ENCODE measurements at regions not wholly inside any gene's neighbourhood (a gene's known extent, or its start where the extent isn't known, plus 50 kb on each side); places are given as distances from the start of the nearest gene placed in this dataset.

DNA sequence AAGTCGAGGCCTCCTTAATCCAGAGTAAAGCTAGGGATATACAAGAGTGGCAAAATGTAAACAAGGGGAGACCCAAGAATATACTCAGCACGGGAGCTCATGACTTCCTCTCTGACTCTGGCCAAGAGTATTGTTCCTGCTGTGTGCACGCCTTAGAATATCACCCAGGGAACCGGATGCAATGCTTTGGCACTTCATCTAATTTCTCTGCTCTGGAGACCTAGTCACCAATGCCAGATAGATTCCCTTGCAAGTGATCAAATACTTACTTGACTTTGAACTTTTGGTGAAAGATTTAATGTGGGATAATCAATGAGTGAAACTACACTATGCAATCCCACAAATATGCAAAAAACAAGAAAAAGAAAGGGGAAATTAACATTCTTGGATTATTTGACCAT is 695.5 kb downstream of the INHBA start:
- POLR2A ChIA-PET, result interaction anchor here (0.6 to 0.7 kb wide), 5 partner anchors 9 to 1326 kb away, joined by 3 to 4 read pairs (median 3); no protein-coding TSS in a partner anchor
- no peak overlapping the region for H3K4me2 ChIP-seq (ENCODE audit: low read length)
- H3K79me2 ChIP-seq (ENCODE audit: insufficient read depth, low read depth, low read length), result no peaks in the 10 kb centered on the region
- H3K9me2 ChIP-seq (ENCODE audit: insufficient read depth, low read length), result no peaks in the 10 kb centered on the region
- TF ChIP-seq EZH2phosphoT487 (IDR thresholded peaks at IDR 0.05; ENCODE audit: borderline replicate concordance, low read depth, low read length), result no peak
- TF ChIP-seq, protein P1, sequence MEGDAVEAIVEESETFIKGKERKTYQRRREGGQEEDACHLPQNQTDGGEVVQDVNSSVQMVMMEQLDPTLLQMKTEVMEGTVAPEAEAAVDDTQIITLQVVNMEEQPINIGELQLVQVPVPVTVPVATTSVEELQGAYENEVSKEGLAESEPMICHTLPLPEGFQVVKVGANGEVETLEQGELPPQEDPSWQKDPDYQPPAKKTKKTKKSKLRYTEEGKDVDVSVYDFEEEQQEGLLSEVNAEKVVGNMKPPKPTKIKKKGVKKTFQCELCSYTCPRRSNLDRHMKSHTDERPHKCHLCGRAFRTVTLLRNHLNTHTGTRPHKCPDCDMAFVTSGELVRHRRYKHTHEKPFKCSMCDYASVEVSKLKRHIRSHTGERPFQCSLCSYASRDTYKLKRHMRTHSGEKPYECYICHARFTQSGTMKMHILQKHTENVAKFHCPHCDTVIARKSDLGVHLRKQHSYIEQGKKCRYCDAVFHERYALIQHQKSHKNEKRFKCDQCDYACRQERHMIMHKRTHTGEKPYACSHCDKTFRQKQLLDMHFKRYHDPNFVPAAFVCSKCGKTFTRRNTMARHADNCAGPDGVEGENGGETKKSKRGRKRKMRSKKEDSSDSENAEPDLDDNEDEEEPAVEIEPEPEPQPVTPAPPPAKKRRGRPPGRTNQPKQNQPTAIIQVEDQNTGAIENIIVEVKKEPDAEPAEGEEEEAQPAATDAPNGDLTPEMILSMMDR (conservative IDR thresholded peaks at IDR 0.05; ENCODE audit: low read length), result no peak
- CTCF ChIA-PET (ENCODE audit: unreplicated experiment), result no interaction called here
- H3K36me3 ChIP-seq (ENCODE audit: insufficient read depth, low read length), result no peaks in the 10 kb centered on the region; the same call in 1 of the 2 replicates
- no peak overlapping the region for H3K27ac ChIP-seq (ENCODE audit: low read depth, low read length, poor library complexity, severe bottlenecking)
- no TSS peak for BruUV-seq (replicated peaks)
- H3K9me3 ChIP-seq (ENCODE audit: low read length), result no peaks in the 10 kb centered on the region
- peaks cover 5% of the 10 kb centered on the region for H3K4me1 ChIP-seq (ENCODE audit: insufficient read depth, low read length, poor library complexity, severe bottlenecking)
- DNase-seq (ENCODE audit: low spot score), result no peak
- H2AFZ ChIP-seq (ENCODE audit: low read length), result no peak overlapping the region
- H3K4me3 ChIP-seq (ENCODE audit: low read depth, low read length, poor library complexity, severe bottlenecking), result no peak overlapping the region
- H4K20me1 ChIP-seq (ENCODE audit: insufficient read depth, low read length), result no peaks in the 10 kb centered on the region
- intact Hi-C loops (cut with micrococcal nuclease; ENCODE audit: unreplicated experiment), result no loop called here

DNA sequence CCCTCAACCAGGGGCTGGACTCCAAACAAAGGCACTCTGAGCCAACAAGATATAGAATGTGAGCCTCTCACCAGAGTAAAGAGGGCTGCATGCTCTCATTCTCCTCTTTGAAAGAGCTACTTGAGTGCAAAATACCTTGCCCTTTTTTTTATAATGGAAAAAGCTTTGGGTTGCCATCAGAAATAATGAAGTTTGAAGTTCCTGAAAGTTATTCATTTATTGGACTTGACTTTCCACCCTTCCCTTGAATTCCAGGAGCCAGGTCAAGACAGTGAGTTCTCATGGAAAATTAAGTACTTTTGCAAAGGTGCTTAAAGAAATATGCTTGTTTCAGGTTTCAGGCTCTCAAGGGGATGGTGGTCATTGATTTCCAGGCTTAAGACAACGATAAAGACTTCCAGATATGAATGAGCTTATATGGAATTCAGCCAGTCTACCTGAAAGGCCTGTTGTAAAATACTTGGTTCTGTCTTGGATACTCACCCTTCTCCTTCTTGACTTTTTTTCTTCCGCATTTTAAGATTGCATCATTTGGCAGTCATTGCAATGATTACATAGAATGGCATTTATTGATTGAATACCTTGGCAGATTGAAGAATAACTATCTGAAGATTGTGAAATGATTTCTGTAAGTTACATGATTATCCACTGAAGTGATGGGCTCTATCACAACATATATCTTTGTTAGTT is 696.4 kb downstream of the INHBA start:
- BruUV-seq (replicated peaks), result no TSS peak
- no peaks in the 10 kb centered on the region for H4K20me1 ChIP-seq (ENCODE audit: insufficient read depth, low read length)
- intact Hi-C loops (cut with micrococcal nuclease; ENCODE audit: unreplicated experiment), result no loop called here
- no peak overlapping the region for H3K4me3 ChIP-seq (ENCODE audit: low read depth, low read length, poor library complexity, severe bottlenecking)
- peaks cover 5% of the 10 kb centered on the region for H3K4me1 ChIP-seq (ENCODE audit: insufficient read depth, low read length, poor library complexity, severe bottlenecking)
- TF ChIP-seq, protein P1 (conservative IDR thresholded peaks at IDR 0.05; ENCODE audit: low read length), result no peak
- TF ChIP-seq EZH2phosphoT487 (IDR thresholded peaks at IDR 0.05; ENCODE audit: borderline replicate concordance, low read depth, low read length), result no peak
- H3K4me2 ChIP-seq (ENCODE audit: low read length), result no peak overlapping the region
- POLR2A ChIA-PET, result interaction anchor here (0.6 kb wide), 2 partner anchors 8 to 438 kb away, joined by 3 read pairs; no protein-coding TSS in a partner anchor
- H2AFZ ChIP-seq (ENCODE audit: low read length), result no peak overlapping the region
- no peak for DNase-seq (ENCODE audit: low spot score)
- CTCF ChIA-PET (ENCODE audit: unreplicated experiment), result no interaction called here
- H3K27ac ChIP-seq (ENCODE audit: low read depth, low read length, poor library complexity, severe bottlenecking), result no peak overlapping the region
- no peaks in the 10 kb centered on the region for H3K9me3 ChIP-seq (ENCODE audit: low read length)
- no peaks in the 10 kb centered on the region for H3K79me2 ChIP-seq (ENCODE audit: insufficient read depth, low read depth, low read length)
- H3K36me3 ChIP-seq (ENCODE audit: insufficient read depth, low read length), result no peaks in the 10 kb centered on the region; the same call in 1 of the 2 replicates
- H3K9me2 ChIP-seq (ENCODE audit: insufficient read depth, low read length), result no peaks in the 10 kb centered on the region

DNA sequence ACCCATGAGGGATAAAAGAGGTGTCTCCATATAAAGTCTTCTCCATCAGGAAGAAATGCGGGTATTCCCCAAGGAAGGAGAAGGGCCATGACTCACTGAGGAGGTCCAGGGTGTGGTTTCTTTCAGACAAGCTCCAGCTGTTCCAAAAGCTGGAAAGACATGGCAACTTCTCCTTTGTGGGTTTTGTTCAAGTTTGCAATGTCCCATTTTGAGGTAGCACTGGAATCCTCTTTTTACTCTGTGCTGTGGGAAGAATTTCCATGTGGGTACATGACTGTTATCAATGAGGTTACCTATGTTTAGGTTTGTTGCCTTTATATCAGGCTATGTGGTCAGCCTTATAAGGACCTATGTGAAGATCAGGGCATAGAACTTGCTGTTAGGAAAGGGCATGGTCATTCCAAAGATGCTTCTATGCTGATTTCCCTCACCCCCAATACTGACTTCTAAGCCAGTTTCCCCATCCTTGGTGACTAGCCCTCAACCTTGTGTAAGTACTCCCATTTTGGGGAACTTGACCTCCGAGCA is 697.5 kb downstream of the INHBA start:
- Histone ChIP-seq H4K20me1 (ENCODE audit: insufficient read depth, low read length) (no peaks in the 10 kb centered on the region), H3K27ac (ENCODE audit: low read depth, low read length, poor library complexity, severe bottlenecking) (no peak overlapping the region), H3K79me2 (ENCODE audit: insufficient read depth, low read depth, low read length) (no peaks in the 10 kb centered on the region), H3K36me3 (ENCODE audit: insufficient read depth, low read length) (no peaks in the 10 kb centered on the region; the same call in 1 of the 2 replicates), H2AFZ (ENCODE audit: low read length) (no peak overlapping the region), H3K4me2 (ENCODE audit: low read length) (no peak overlapping the region), H3K9me2 (ENCODE audit: insufficient read depth, low read length) (no peaks in the 10 kb centered on the region), H3K4me3 (ENCODE audit: low read depth, low read length, poor library complexity, severe bottlenecking) (no peak overlapping the region), H3K4me1 (ENCODE audit: insufficient read depth, low read length, poor library complexity, severe bottlenecking) (no peaks in the 10 kb centered on the region), H3K9me3 (ENCODE audit: low read length) (no peaks in the 10 kb centered on the region)
- ChIA-PET CTCF (ENCODE audit: unreplicated experiment) (no interaction called here), POLR2A (no interaction called here)
- intact Hi-C loops (cut with micrococcal nuclease; ENCODE audit: unreplicated experiment), result no loop called here
- TF ChIP-seq, protein P1 (conservative IDR thresholded peaks at IDR 0.05; ENCODE audit: low read length), result no peak
- no peak for TF ChIP-seq EZH2phosphoT487 (IDR thresholded peaks at IDR 0.05; ENCODE audit: borderline replicate concordance, low read depth, low read length)
- no peak for DNase-seq (ENCODE audit: low spot score)
- BruUV-seq (replicated peaks), result no TSS peak
